ENCODE measurements at regions not wholly inside any gene's neighbourhood (a gene's known extent, or its start where the extent isn't known, plus 50 kb on each side); places are given as distances from the start of the nearest gene placed in this dataset.

DNA sequence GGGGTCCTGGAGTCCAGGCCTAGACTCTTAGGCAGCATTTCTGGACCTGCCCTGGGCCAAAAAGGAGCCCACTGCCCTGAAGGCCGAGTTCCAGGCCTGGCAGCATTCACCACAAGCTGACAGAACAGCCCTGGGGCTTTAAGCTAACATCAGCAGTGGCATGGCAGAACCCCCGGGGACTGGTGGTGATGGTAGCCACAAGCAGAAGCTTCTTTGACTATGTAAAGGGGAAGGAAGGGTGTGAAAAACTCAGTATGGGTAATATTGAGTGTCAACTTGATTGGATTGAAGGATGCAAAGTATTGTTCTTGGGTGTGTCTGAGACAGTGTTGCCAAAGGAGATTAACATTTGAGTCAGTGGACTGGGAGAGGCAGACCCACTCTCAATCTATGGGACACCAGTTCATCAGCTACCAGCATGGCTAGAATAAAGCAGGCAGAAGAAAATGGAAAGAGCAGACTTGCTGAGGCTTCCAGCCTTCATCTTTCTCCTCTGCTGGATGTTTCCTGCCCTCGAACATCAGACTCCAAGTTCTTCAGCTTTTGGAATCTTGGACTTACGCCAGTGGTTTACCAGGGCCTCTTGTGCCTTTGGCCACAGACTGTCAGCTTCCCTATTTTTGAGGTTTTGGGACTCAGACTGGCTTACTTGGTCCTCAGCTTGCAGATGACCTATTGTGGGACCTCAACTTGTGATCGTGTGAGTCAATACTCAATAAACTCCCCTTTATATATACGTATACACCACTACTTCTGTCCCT, 661.0 kb upstream of the C9orf72 start:
- DNase-seq, result no peak

DNA sequence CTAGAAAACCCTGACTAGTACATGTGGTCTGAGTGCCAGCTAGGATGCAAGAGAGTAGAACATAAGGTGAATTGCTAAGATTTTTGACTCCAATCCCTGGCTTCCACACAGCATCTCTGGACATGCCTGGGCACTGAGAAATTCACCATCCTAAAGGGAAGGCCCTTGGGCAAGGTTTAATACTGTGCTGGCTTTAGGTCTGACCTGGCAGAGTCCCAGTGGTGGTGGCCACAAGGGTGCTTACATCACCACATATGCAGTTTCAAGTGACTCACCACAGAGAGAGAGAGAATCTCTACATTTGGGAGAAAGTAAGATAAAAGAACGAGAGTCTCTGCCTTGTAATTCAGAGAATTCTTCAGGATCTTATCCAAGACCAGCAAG, 661.6 kb upstream of the C9orf72 start:
- DNase-seq, result peak; percentile 4

DNA sequence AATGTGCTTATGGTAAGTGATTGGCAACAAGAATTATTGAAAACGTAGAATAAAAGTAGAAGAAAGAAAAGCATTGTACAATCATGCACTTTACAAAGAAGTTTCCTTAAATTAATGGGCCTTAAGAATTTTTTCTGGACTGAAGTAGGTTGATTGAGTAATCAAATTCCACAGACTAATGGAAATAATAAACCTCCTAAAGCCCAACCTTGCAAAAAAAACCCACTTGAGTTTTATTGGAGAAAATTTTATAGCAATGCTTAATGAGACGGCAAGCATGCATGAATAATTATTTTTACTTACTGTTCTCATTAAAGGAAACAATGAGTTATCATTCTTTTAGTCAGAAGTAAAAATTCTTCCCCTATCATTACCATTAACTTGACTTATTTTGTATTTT, 676.1 kb upstream of the C9orf72 start:
- no peak for DNase-seq

DNA sequence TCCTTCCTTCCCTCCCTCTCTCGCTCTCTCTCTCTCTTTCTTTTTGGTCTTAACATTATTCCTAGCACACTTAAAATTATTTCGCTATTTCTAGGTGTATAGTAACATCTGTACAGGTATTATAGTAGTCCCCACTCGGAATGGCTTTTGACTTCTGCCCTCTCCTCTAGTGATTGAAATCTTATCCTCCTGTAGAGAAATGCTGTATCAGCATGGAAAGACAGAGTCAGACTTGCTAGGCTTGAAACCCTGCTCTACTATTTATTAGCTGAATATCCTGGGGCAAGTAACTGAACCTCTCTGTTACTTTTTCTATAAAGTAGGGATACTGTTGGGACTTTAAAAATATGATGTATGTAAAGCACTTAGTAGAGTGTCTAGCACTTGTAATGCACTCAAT, 681.9 kb upstream of the C9orf72 start:
- DNase-seq, result no peak

DNA sequence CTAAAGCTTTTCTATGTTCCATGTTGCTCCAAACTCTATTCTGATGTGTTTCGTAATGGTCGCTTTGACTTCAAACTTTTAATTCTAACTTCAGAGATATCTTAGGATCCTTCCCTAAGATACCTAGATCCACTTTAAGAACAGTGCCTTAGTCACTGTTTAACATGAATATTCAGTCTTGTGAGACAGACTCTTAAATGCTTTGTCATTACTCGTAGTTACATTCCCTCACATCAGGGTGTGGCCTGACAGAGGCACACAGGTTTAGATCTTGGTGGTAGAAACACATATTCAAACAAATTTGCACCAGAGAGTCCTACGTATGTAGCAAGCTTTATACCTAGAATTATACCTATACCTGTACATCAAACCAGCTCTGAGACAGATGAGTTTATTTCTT, 687.0 kb upstream of the C9orf72 start:
- no peak for DNase-seq

DNA sequence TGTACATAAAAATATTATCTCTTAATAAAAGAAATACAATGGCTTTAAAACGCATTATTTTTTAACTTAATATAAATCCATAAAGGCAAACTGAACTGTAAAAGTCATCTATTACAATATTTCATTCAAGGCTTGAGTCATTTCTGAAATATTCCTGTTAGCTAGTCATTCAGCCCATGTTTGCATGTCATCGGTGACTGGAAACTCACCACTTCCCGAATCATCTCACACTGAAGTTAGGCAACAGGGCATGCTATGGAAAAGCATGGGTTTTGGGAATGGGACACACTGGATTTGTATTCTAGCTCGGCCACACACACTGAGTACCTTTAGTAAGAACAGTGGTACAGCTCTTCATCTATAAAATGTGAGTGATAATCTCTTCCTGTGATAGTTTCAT, 691.1 kb upstream of the C9orf72 start:
- no peak for DNase-seq

DNA sequence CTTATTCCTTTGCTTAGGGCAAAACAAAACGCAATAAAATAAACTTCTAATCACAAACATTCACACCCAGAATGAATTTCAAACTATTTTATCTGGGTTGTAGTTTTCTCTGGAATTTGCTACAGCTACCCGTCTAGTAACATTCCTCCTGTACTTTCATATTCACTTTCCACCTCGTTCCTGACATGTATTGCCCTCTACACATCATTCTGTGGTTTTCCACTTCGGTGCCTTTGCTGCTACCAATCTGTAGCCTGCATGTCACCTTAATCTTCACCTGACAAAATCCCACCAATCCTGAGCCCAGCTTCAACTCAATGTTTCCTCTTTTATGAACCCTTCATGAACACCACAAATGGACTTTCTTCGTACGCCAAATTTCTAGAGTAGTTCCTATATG, 694.1 kb upstream of the C9orf72 start:
- no peak for DNase-seq

DNA sequence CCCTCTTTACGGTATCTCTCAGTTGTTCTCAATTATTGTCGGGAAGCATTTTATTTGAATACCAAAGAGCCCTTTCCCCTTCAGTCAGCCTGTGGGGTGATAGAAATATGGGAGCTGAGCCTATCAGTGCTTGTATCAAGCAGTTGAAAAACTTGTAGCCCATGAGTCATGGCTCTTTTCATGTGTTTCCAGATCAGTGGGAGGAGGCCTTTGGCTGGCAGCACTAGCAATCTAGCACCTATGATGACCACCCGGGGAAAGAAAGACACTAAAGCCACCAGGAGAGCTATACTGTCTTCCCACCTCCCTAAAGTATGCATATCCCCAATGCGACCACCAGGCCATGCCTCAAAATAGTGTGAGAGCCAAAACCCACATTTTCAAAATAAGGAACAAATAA, 696.9 kb upstream of the C9orf72 start:
- DNase-seq, result no peak

DNA sequence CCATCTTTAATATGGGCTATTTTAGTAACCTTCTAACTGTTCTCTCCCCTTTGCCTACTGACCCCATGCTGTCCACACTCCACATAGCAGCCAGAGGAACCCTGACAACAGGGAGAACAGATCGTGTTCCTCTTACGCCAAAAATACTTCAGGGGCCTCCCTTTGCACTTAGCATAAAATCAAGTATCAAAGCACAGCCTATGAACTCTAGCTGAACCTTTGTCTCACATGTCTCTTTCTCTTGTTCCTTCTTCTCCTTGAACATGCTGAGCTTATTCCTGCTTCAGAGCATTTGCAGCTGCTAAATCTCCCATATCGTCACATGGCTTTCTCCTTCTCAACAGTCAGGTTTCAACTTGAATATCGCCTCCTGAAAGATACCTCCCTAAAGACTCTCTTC, 698.8 kb upstream of the C9orf72 start:
- no peak for DNase-seq

DNA sequence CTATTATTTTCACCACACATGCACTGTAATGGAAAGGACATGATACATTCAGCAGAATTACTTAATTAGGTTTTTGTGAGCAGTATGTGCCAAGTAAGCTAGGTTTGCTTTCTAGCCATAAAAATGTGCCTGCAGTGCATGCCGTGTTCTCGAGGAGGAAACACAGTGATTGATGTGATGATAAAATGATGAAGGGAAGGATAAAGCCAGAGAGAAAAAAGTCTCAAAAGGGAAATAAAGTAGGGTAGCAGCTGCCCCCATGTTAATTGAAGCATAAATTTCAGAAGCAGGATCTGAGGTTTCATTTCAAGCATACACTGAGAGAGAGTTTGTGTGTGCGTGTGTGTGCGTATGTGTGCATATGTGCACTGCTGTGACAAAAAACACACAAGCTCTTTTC, 714.2 kb upstream of the C9orf72 start:
- DNase-seq, result no peak

DNA sequence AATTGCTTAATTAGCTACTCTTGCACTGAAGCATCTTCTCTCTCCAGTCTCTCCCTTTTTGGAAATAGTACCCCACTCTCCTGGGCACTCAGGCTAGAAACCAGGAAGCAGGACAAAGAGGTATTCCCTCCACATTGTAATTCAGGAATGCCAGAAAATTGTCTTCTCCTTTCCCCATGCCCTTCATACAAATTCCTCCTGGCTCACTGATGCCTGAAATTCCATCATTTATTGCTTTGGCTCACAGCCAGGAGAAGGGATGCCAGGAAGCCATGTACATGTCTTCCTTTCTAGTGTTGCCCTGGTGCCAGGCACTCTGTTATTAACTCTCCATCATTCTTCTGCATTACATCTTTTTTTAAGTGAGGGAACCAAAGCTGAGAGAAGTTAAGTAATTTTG, 716.5 kb upstream of the C9orf72 start:
- no peak for DNase-seq

DNA sequence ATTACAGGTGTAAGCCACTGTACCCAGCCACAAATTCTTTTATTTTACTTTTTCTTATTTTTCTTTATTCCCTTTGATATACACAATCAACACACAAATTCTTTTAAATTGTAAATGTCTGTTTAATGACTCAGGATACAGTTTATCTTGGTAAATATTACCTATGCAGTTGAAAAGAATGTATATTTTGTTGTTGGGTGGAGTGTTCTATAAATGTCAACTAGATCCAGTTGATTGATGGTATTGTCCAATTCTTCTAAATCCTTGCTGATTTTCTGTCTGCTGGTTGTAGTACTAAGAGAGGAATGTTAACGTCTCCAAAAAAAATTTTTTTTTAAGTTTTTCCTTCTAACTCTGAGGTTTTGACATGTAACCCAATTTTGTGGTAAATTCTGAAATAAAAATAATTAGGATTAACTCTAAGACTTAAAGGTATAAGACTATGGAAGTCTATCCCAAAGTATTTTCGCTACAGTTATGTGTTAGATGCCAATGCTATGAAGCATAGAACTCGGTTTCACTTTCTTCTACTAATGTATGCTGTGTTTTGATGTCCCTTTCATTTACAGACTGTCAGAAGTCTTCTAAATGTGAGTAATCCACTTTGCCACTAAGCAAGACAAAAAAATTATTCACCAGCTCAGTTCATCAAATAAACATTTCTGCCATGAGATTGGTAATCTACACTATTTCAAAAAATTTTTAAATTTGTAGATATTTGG, 720.2 kb upstream of the C9orf72 start:
- no peak for DNase-seq

DNA sequence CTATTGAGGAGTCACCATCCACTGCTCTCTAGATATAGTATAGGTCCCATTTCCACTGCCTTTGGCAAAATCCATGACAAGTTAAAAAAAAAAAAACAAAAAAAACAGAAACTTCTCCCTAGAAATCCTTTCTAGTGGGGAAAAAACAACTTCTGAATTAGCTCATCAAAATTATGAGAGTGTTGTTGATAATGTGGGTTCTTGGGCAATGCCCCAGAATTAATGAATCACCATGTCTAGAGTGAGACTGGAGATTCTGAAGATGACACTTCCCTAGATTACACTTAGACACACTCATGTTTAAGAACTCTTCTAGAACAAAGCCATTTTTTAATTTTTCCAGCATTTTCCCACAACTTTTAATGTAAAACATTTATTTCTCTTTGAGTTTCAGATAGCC, 728.0 kb upstream of the C9orf72 start:
- no peak for DNase-seq

DNA sequence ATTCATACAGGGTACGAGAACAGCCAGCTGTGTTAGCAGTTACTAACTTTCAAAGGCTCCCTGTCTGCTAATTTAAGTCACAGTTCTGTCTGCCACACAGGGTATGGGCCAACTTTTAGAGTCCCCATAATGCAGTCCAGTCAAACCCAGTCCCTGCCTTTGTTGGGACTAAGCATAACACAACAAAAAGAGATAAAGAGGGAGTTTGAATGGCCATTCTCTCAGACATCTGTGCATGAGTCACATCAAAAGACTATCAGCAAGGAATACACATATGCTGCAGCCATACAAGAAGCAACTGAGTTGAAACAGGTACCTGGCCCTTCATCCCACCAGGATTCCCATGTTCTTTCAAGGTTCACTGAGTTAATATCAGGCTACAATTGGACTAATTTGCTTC, 744.5 kb upstream of the C9orf72 start:
- DNase-seq, result no peak

DNA sequence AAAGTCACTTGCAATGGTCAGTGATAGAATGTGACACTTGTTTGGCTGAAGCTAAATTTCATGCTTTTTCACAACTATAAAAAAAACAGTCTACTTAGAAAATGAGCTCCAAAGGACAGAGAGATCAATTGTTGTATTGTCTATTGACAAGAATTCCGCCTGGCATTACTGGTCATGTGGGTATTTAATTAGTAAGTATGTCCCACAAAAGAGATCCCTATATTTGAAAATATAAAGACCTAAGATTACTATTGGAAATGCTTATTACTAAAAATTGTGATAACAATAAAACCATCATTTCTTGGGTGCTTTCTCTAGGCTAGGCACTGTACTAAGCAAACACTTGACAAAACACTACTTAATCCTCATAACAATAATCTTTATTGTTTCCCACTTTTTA, 745.2 kb upstream of the C9orf72 start:
- DNase-seq, result no peak

DNA sequence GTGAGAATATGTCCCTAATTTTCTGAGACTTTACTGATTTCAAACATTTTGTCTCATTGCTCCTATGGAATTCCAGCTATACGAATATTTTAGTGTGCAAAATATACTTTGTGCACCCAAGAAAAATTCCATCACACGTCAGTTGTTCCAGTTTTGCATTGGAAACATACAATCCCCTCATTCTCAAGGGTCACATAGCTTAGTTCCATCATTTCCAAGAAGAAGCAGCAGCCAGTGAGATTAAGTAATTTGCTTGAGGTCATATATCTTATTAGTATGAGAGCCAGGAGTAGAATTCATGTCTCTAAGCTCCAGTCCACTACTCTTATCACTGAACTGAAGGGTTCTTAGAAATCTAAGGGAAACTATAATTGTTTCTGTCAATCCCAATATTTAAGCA, 746.7 kb upstream of the C9orf72 start:
- no peak for DNase-seq

DNA sequence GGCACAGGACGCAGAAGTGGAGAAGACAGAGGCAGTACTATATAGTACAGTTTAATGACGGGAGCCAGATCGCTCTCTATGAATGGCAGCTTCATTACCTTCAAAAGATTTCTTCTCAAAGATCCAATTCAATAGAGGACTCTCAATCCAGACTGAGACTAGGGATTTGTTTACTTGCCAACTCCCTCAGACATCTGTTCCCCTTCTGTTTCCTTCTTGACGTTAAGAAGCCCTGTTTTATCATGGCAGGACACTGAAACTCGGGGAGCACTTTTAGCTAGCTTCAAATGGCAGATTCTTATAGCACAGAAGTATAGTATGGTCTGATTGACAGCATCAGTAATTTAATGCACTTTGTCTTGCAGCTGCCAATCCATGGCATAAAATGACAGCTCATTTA, 747.3 kb upstream of the C9orf72 start:
- DNase-seq, result no peak

DNA sequence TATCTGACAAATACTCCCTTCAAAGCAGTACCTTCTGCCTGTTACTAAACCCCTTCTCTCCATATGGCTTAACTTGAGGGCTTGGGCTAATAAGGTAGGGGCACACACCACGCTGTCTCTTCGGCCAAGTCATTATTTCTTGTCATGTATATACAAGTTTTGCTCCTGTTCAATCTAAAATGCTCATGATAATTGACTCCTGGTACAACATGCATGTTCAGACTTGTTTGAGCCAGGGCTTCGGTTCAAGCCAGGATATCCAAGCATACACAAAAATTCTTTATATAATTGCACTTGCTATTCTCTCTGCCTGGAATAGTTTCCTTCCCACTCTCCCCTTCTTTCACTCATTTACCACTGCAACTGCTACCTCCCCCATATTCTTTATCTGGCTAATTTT, 756.0 kb upstream of the C9orf72 start:
- DNase-seq, result no peak

DNA sequence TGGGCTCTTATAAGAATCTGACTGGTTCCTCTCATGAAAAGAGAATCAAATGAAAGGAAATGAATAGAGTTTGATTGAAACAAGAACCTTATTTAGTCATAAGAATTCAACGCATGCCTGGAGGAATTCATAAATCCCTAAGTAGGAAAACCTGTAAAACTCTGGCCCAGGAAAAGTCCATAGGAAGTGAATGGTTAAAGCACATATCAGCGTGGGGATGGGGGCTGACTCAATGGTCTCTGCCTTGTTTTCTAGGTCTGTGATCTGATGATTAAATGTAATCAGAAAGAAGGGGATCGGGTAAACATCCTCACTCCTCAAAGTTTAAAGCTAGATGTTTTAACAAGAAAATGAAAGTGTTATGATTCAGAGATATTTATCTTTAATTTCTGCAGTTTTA, 759.4 kb upstream of the C9orf72 start:
- no peak for DNase-seq

DNA sequence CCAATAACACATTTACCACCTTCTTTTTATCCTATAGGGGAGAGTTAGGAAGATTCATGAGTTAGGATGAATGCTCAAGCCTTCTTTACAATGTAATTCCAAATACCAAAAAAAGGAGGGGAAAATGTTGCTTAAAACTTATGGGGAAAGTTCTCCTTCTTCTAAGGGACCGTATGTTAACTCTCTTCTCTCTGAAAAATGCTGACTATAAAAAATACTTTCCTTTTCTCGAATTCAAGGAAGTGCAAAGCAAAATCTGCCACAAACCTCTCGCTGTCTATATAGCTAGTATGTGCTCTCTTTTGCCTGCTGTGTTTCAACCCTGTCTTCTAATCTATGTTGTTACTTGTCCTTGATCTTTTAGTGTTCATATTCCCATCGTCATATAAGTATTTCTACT, 768.6 kb upstream of the C9orf72 start:
- DNase-seq, result no peak

DNA sequence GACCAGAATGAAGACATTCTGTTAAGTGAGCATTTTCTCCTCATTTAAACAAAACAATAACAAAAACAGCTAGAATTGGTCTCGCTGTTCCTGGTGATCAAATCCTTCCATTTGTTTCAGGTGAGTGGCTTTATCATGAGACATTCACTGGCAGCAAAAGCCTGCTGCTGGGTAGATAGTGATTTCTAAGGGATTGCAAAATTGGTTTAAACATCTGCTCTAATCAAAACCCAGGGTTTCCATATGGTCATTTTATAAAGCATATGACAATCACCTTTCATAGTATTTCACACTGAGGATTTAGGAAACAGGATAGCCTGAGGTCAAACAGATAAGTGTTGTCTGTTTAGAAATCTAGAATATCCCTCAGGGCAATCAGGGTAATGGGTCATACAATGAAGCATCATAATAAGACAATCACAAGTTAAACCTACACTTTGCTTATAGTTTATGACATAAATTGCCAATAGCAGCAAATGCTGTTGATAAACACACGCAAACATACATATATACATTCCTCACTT, 769.6 kb upstream of the C9orf72 start:
- no peak for DNase-seq

DNA sequence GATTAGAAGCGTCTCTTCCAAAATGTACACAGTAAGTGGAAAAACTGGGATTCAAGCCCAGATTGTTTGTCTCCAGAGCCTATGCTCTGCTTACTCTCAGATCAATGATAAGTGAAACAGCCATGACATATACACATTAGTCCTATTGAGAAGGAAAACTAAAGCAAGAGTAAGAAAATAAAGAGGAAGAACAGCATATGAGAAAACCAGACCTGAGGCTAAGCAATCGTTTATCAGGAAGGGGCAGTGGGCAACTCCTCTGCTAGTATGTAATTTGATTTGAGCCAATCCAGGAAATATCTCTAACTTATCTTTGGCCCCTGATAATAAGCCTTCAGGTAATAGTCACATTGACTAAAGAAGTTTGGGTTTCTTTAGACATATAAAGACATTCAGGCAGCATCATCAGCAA, 789.9 kb upstream of the C9orf72 start:
- no peak for DNase-seq

DNA sequence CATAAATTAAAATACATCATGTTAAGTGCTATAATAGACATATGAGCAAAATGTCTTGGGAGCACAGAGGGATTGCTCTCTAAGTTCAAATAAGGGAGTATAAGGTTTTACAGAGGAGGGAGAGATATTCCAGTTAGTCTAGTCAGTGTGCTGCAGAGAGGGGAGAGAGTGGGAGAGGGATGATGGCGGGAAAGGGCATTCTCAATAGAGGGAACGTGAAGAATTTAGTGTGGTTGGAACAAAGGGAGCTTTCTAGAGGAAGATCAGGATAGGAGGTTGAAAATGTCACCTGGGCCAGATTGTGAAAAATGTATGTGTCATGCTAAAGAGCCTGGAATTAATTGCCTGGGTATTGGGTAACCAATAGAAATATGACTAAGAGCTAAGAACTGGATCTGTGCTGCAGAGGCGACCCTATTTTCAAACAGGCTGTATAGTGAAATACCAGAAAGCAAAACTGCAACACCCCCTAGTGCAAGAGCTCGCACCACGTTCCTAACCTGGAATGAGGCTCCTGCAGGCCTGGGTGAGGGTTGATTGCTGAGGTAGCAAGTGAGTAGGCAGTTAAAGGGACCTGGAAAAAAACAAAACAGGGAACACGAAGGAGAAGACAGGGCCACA, 791.8 kb upstream of the C9orf72 start:
- no peak for DNase-seq

DNA sequence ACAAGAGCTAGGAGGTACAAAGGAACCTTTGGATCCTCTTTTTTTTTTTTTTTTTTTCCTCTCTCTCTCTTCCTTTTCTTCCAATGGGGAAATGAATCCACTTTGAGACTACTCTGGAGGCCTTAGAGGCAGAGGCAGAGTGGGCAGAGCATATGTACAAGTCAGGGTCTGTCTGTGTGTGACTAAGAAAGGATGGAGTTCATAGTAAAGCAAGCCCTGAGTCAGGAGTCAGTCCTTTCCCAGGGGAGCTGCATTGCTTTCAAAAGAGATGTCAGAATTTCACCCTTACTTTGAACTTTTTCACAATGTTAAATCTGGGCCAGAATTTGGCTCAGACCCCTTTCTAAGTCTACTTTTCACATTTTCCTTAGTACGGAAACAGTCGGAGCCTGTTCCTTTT, 792.4 kb upstream of the C9orf72 start:
- DNase-seq, result no peak

Data from amniotic stem cell (primary cell).